ENCODE measurements at regions not wholly inside any gene's neighbourhood (a gene's known extent, or its start where the extent isn't known, plus 50 kb on each side); places are given as distances from the start of the nearest gene placed in this dataset.
"Not testable (repeated sequence)": the region's sequence is repeated elsewhere in the genome, so short reads cannot be mapped to it uniquely, and the experiment has no call there.

GRCh38 chr5:130532786-130533185 is 628.5 kb downstream of the CHSY3 start:
- H3K4me3 Mint-ChIP-seq = no peak overlapping the region
- no peak for DNase-seq
- H3K4me1 Mint-ChIP-seq = no peaks in the 10 kb centered on the region
- no peak for ATAC-seq
- peaks cover 2% of the 10 kb centered on the region for H3K27me3 Mint-ChIP-seq
- no peaks in the 10 kb centered on the region for H3K36me3 Mint-ChIP-seq (ENCODE audit: low read depth)
- no peak overlapping the region for H3K27ac Mint-ChIP-seq
- H3K9me3 Mint-ChIP-seq = no peaks in the 10 kb centered on the region

DNA sequence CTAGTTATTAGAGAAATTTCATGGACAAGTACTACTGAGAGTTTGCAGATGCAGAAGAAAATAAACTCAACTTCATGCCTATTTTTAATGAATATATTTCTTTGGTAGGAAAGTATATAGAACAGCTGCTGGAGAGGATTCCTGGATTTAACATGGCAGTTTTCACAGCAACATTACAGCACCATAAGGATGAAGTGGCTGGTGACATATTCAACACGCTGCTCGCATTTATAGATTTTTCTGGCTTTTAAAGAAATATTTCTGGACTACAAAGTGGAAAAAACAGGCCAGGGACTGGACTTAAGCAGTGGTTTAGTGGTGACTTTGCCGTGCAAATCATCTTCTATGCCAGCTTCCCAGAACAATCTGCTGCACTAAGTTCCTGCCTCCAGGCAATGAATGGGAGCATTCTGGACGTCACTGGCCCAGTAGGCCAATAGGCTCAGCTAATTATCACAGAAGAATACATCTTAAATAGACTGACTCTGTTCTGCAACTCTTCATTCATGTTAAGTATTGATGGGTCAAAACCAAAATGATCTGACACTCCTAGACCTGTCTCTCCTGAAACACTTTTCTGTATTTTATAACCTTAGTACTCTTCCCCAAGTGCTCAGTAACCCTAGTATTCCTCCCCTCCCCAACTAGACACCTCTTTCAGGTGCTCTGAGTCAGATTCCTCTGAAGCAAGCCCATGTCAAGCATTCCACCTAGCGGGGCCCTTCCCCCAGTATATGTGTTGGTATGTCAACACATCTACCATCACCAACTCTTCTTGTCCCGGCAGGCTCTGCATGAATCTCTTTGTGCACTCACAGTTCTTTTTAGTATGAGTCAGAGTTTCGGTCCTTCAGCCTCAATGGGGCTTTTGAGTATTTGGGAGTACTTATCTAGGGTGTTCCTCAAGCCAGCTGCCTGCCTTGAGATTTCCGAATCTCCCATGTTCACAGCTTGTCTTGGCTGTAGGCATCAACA is 625.5 kb downstream of the CHSY3 start:
- Mint-ChIP-seq H3K4me3 (no peak overlapping the region), H3K9me3 (peaks cover 3% of the 10 kb centered on the region), H3K27ac (no peak overlapping the region), H3K27me3 (no peaks in the 10 kb centered on the region), H3K4me1 (no peaks in the 10 kb centered on the region), H3K36me3 (ENCODE audit: low read depth) (no peaks in the 10 kb centered on the region)
- no peak for ATAC-seq
- DNase-seq = no peak

DNA sequence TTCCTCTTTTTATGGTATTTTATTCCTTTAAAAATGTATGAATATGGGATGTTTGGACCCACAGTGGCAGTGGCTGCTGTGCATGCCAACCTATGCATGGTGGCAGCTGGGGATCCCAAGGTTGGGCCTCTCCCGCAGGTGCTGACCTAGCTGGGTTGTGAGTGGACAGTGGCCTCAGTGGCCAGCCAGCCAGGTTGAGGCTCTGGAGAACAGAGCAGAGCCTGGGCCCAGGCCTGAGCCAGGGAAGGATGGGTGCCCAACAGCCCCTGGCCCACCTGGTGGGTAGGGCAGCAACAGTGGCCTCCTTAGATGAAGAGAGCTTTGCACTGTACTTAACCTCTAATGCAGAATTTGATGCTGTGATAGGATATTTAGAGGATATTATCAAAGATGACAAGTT is 624.8 kb downstream of the CHSY3 start:
- Mint-ChIP-seq H3K4me3 (no peak overlapping the region), H3K4me1 (no peaks in the 10 kb centered on the region), H3K9me3 (peaks cover 3% of the 10 kb centered on the region), H3K27ac (no peak overlapping the region), H3K27me3 (no peaks in the 10 kb centered on the region), H3K36me3 (ENCODE audit: low read depth) (no peaks in the 10 kb centered on the region)
- no peak for DNase-seq
- ATAC-seq = no peak

GRCh38 chr5:130528474-130528873 is 624.2 kb downstream of the CHSY3 start:
- Mint-ChIP-seq H3K4me1 (no peaks in the 10 kb centered on the region), H3K36me3 (ENCODE audit: low read depth) (no peaks in the 10 kb centered on the region), H3K27me3 (no peaks in the 10 kb centered on the region), H3K9me3 (peaks cover 3% of the 10 kb centered on the region), H3K27ac (no peak overlapping the region), H3K4me3 (no peak overlapping the region)
- DNase-seq (no peak), ATAC-seq (no peak)

GRCh38 chr5:130526708-130527107 is 622.4 kb downstream of the CHSY3 start:
- H3K4me3 Mint-ChIP-seq = no peak overlapping the region
- H3K9me3 Mint-ChIP-seq = peaks cover 3% of the 10 kb centered on the region
- no peaks in the 10 kb centered on the region for H3K4me1 Mint-ChIP-seq
- H3K27me3 Mint-ChIP-seq = no peaks in the 10 kb centered on the region
- ATAC-seq (no peak), DNase-seq (no peak)
- no peak overlapping the region for H3K27ac Mint-ChIP-seq
- H3K36me3 Mint-ChIP-seq (ENCODE audit: low read depth) = no peaks in the 10 kb centered on the region

GRCh38 chr5:130520211-130520610 is 615.9 kb downstream of the CHSY3 start:
- no peaks in the 10 kb centered on the region for H3K4me1 Mint-ChIP-seq
- no peak overlapping the region for H3K27ac Mint-ChIP-seq

GRCh38 chr5:130514984-130515690 is 610.9 kb downstream of the CHSY3 start:
- Mint-ChIP-seq H3K27ac (no peak overlapping the region), H3K4me1 (no peaks in the 10 kb centered on the region), H3K4me3 (no peak overlapping the region), H3K36me3 (ENCODE audit: low read depth) (no peaks in the 10 kb centered on the region), H3K9me3 (peaks cover 24% of the 10 kb centered on the region), H3K27me3 (no peaks in the 10 kb centered on the region)
- DNase-seq (no peak), ATAC-seq (no peak)

More at GRCh38 chr5:130520211-130520610, 615.9 kb downstream of the CHSY3 start:
- Mint-ChIP-seq H3K36me3 (ENCODE audit: low read depth) (no peaks in the 10 kb centered on the region), H3K9me3 (peaks cover 24% of the 10 kb centered on the region), H3K27me3 (no peaks in the 10 kb centered on the region), H3K4me3 (no peak overlapping the region)
- DNase-seq = no peak
- ATAC-seq = no peak

DNA sequence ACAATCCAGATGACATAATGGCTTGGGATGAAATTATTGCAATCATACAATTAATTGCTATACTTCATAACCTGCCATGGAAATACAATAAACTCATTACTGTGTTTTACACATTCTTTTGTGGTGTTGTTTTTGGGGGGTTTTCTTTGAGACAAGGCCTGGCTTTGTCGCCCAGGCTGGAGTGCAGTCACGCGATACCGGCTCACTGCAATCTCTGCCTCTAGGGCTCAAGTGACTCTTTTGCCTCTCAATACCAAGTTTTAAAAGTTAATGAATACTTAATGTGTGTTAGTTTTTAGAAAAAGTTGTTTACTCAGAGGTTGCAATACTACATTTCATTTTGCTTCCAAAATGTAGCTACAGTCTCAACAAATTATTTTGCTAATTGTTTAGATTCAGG is 598.4 kb downstream of the CHSY3 start:
- Mint-ChIP-seq H3K27ac (no peak overlapping the region), H3K27me3 (no peaks in the 10 kb centered on the region), H3K4me1 (no peaks in the 10 kb centered on the region), H3K4me3 (no peak overlapping the region), H3K9me3 (peaks cover 4% of the 10 kb centered on the region), H3K36me3 (ENCODE audit: low read depth) (no peaks in the 10 kb centered on the region)
- ATAC-seq = no peak
- DNase-seq = no peak

DNA sequence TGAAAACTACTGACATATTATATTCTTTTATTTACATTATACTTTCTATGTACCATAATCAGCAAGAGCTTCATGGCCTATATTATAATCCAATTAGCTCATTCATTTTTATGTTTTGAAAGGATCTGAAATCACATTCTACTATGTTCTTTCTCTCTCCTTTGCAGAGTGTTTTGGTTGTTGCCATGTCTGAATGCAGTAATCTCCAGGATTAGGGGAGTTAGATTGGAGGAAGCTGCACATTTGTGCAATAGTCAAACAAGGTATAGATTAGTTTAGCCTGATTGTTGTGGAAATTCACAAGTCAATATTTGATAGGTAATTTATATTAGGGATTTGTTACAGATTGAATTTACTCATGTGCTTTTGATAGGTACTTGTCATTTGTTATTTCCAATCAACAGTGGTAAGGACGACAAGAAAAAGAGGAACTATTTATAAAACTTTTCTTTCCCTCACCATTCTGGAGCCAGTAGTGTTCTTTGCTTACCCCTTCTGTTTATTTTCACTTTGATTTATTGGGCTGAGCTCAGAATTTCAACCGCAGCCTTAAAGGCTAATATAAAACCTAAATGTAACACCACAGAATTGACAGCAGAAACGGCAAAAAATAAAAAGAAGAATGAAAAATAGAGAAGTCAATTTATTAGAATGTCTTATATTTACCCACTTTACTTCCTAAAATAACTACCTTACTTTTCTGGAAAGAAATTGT is 597.0 kb downstream of the CHSY3 start:
- ATAC-seq = no peak
- no peak for DNase-seq
- H3K4me3 Mint-ChIP-seq = no peak overlapping the region
- H3K36me3 Mint-ChIP-seq (ENCODE audit: low read depth) = no peaks in the 10 kb centered on the region
- peaks cover 4% of the 10 kb centered on the region for H3K9me3 Mint-ChIP-seq
- H3K27me3 Mint-ChIP-seq = no peaks in the 10 kb centered on the region
- no peak overlapping the region for H3K27ac Mint-ChIP-seq
- H3K4me1 Mint-ChIP-seq = no peaks in the 10 kb centered on the region

DNA sequence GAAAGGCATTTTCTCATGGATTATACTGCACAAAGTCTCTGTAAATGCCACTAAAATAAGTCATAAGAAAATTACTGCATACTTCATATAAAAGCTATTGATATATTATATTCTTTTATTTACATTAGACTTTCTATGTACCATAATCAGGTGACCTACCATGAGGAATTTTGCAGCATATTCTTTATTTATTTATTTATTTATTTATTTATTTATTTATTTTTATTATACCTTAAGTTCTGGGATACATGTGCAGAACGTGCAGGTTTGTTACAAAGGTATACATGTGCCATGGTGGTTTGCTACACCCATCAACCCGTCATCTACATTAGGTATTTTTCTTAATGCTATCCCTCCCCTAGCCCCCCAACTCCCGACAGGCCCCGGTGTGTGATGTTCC is 596.2 kb downstream of the CHSY3 start:
- H3K9me3 Mint-ChIP-seq; H3K27me3 Mint-ChIP-seq; H3K4me3 Mint-ChIP-seq; ATAC-seq; H3K36me3 Mint-ChIP-seq (ENCODE audit: low read depth); H3K27ac Mint-ChIP-seq; DNase-seq; H3K4me1 Mint-ChIP-seq: not testable (repeated sequence)

DNA sequence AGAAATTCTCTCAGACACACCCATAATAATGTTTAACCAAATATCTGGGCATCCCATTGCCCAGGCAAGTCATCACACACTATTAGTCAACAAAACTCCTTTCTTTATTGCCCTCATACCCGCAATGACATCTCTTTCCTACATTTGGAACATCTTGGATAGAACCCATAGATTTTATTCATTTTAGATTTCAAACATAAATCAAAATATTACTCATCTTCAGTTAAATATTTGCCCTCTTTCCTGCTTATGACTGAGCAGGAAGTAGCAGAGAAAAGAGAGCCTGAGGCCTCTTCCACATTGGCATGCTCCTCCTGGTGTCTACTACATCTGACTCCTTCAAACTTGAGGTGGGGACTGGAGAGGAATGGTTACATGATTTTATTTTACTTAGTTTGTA is 592.0 kb downstream of the CHSY3 start:
- Mint-ChIP-seq H3K9me3 (peaks cover 7% of the 10 kb centered on the region), H3K36me3 (ENCODE audit: low read depth) (no peaks in the 10 kb centered on the region), H3K4me3 (no peak overlapping the region), H3K27me3 (no peaks in the 10 kb centered on the region), H3K27ac (no peak overlapping the region), H3K4me1 (no peaks in the 10 kb centered on the region)
- DNase-seq = no peak
- no peak for ATAC-seq

GRCh38 chr5:130488252-130488651 is 584.0 kb downstream of the CHSY3 start:
- Mint-ChIP-seq H3K27ac (no peak overlapping the region), H3K4me1 (no peaks in the 10 kb centered on the region), H3K4me3 (no peak overlapping the region), H3K27me3 (no peaks in the 10 kb centered on the region), H3K9me3 (no peaks in the 10 kb centered on the region), H3K36me3 (ENCODE audit: low read depth) (no peaks in the 10 kb centered on the region)
- DNase-seq (no peak), ATAC-seq (no peak)

- Mint-ChIP-seq H3K27ac (no peak overlapping the region), H3K4me1 (no peaks in the 10 kb centered on the region), H3K27me3 (no peaks in the 10 kb centered on the region), H3K36me3 (ENCODE audit: low read depth) (no peaks in the 10 kb centered on the region), H3K9me3 (peaks cover 24% of the 10 kb centered on the region), H3K4me3 (no peak overlapping the region)
- ATAC-seq = no peak
- no peak for DNase-seq
Observed at GRCh38 chr5:130479045-130479804, 575.0 kb downstream of the CHSY3 start.

DNA sequence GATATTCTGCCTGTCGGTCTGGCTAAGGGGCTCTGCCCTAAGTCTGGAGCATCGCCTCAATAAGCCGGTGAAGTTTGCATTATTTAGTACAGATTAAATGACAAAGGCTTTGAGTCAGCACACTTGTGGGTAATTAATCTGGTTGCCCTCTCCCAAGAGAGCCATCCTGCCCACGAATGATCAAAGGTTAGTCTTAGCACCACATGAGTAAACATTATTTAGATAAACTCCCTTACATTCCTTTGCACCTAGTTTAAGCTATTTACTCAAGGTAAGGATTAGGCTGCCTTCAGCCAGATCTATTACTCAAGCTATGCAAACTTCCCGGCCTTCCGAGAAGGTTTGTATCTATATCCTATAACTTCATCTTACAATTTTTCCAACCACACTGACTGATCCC is 572.1 kb downstream of the CHSY3 start:
- H3K27me3 Mint-ChIP-seq = no peaks in the 10 kb centered on the region
- H3K4me3 Mint-ChIP-seq = no peak overlapping the region
- no peaks in the 10 kb centered on the region for H3K36me3 Mint-ChIP-seq (ENCODE audit: low read depth)
- peaks cover 39% of the 10 kb centered on the region for H3K9me3 Mint-ChIP-seq
- H3K4me1 Mint-ChIP-seq = no peaks in the 10 kb centered on the region
- no peak for DNase-seq
- no peak for ATAC-seq
- no peak overlapping the region for H3K27ac Mint-ChIP-seq
